ENCODE measurements at regions not wholly inside any gene's neighbourhood (a gene's known extent, or its start where the extent isn't known, plus 50 kb on each side); places are given as distances from the start of the nearest gene placed in this dataset.
A peak's percentile ranks its signal among the peaks of the same experiment; 100 is the strongest.
"Not testable (repeated sequence)": the region's sequence is repeated elsewhere in the genome, so short reads cannot be mapped to it uniquely, and the experiment has no call there.

- H3K9ac ChIP-seq (ENCODE audit: low read depth, low read length) = no peak overlapping the region
- no peaks in the 10 kb centered on the region for H3K27me3 ChIP-seq (ENCODE audit: control insufficient read depth, insufficient read depth, low read length)
- no peaks in the 10 kb centered on the region for H3K36me3 ChIP-seq (ENCODE audit: control insufficient read depth, insufficient read depth, low read length)
- peaks cover 5% of the 10 kb centered on the region for H3K4me1 ChIP-seq (ENCODE audit: control insufficient read depth, insufficient read depth, low read length)
- H3K4me3 ChIP-seq (ENCODE audit: low read depth, low read length) = no peak overlapping the region
- H3K9me3 ChIP-seq (ENCODE audit: control insufficient read depth, insufficient read depth, low read length) = no peaks in the 10 kb centered on the region
Measured at GRCh38 chr6:101116337-101116736, 235.2 kb upstream of the ASCC3 start.

- Histone ChIP-seq H3K9ac (ENCODE audit: low read depth, low read length) (no peak overlapping the region), H3K27me3 (ENCODE audit: control insufficient read depth, insufficient read depth, low read length) (no peaks in the 10 kb centered on the region), H3K36me3 (ENCODE audit: control insufficient read depth, insufficient read depth, low read length) (no peaks in the 10 kb centered on the region), H3K4me1 (ENCODE audit: control insufficient read depth, insufficient read depth, low read length) (peaks cover 5% of the 10 kb centered on the region), H3K9me3 (ENCODE audit: control insufficient read depth, insufficient read depth, low read length) (no peaks in the 10 kb centered on the region), H3K4me3 (ENCODE audit: low read depth, low read length) (peak overlapping the region; percentile 15)
Measured at GRCh38 chr6:101117393-101118135, 236.4 kb upstream of the ASCC3 start.

- Histone ChIP-seq H3K4me3 (ENCODE audit: low read depth, low read length) (no peak overlapping the region), H3K27me3 (ENCODE audit: control insufficient read depth, insufficient read depth, low read length) (no peaks in the 10 kb centered on the region), H3K9ac (ENCODE audit: low read depth, low read length) (no peak overlapping the region), H3K9me3 (ENCODE audit: control insufficient read depth, insufficient read depth, low read length) (no peaks in the 10 kb centered on the region), H3K4me1 (ENCODE audit: control insufficient read depth, insufficient read depth, low read length) (peaks cover 5% of the 10 kb centered on the region), H3K36me3 (ENCODE audit: control insufficient read depth, insufficient read depth, low read length) (no peaks in the 10 kb centered on the region)
Measured at GRCh38 chr6:101118136-101118396, 236.9 kb upstream of the ASCC3 start.

GRCh38 chr6:101120747-101121146, 239.6 kb upstream of the ASCC3 start:
- Histone ChIP-seq H3K4me1 (ENCODE audit: control insufficient read depth, insufficient read depth, low read length) (peaks cover 5% of the 10 kb centered on the region), H3K9me3 (ENCODE audit: control insufficient read depth, insufficient read depth, low read length) (no peaks in the 10 kb centered on the region), H3K4me3 (ENCODE audit: low read depth, low read length) (no peak overlapping the region), H3K36me3 (ENCODE audit: control insufficient read depth, insufficient read depth, low read length) (no peaks in the 10 kb centered on the region), H3K27me3 (ENCODE audit: control insufficient read depth, insufficient read depth, low read length) (no peaks in the 10 kb centered on the region), H3K9ac (ENCODE audit: low read depth, low read length) (no peak overlapping the region)

- Histone ChIP-seq H3K4me1 (ENCODE audit: control insufficient read depth, insufficient read depth, low read length) (no peaks in the 10 kb centered on the region), H3K36me3 (ENCODE audit: control insufficient read depth, insufficient read depth, low read length) (no peaks in the 10 kb centered on the region), H3K27me3 (ENCODE audit: control insufficient read depth, insufficient read depth, low read length) (no peaks in the 10 kb centered on the region), H3K9ac (ENCODE audit: low read depth, low read length) (no peak overlapping the region), H3K9me3 (ENCODE audit: control insufficient read depth, insufficient read depth, low read length) (no peaks in the 10 kb centered on the region), H3K4me3 (ENCODE audit: low read depth, low read length) (no peak overlapping the region)
Measured at GRCh38 chr6:101125380-101125971, 244.3 kb upstream of the ASCC3 start.

GRCh38 chr6:101126501-101126900, 245.4 kb upstream of the ASCC3 start:
- H3K9ac ChIP-seq (ENCODE audit: low read depth, low read length) = no peak overlapping the region
- H3K4me3 ChIP-seq (ENCODE audit: low read depth, low read length) = no peak overlapping the region
- H3K36me3 ChIP-seq (ENCODE audit: control insufficient read depth, insufficient read depth, low read length) = no peaks in the 10 kb centered on the region
- H3K9me3 ChIP-seq (ENCODE audit: control insufficient read depth, insufficient read depth, low read length) = no peaks in the 10 kb centered on the region
- no peaks in the 10 kb centered on the region for H3K27me3 ChIP-seq (ENCODE audit: control insufficient read depth, insufficient read depth, low read length)
- H3K4me1 ChIP-seq (ENCODE audit: control insufficient read depth, insufficient read depth, low read length) = no peaks in the 10 kb centered on the region

GRCh38 chr6:101129851-101130250, 248.7 kb upstream of the ASCC3 start:
- H3K4me1 ChIP-seq (ENCODE audit: control insufficient read depth, insufficient read depth, low read length) = no peaks in the 10 kb centered on the region
- H3K9me3 ChIP-seq (ENCODE audit: control insufficient read depth, insufficient read depth, low read length) = no peaks in the 10 kb centered on the region
- H3K27me3 ChIP-seq (ENCODE audit: control insufficient read depth, insufficient read depth, low read length) = no peaks in the 10 kb centered on the region
- no peak overlapping the region for H3K4me3 ChIP-seq (ENCODE audit: low read depth, low read length)
- H3K9ac ChIP-seq (ENCODE audit: low read depth, low read length) = no peak overlapping the region
- H3K36me3 ChIP-seq (ENCODE audit: control insufficient read depth, insufficient read depth, low read length) = no peaks in the 10 kb centered on the region

GRCh38 chr6:101146389-101146788, 247.1 kb upstream of the GRIK2 start:
- Histone ChIP-seq H3K27me3 (ENCODE audit: control insufficient read depth, insufficient read depth, low read length) (no peaks in the 10 kb centered on the region), H3K36me3 (ENCODE audit: control insufficient read depth, insufficient read depth, low read length) (no peaks in the 10 kb centered on the region), H3K4me3 (ENCODE audit: low read depth, low read length) (no peak overlapping the region), H3K9me3 (ENCODE audit: control insufficient read depth, insufficient read depth, low read length) (no peaks in the 10 kb centered on the region), H3K4me1 (ENCODE audit: control insufficient read depth, insufficient read depth, low read length) (peaks cover 11% of the 10 kb centered on the region), H3K9ac (ENCODE audit: low read depth, low read length) (no peak overlapping the region)

- H3K27me3 ChIP-seq (ENCODE audit: control insufficient read depth, insufficient read depth, low read length) = no peaks in the 10 kb centered on the region
- H3K4me3 ChIP-seq (ENCODE audit: low read depth, low read length) = no peak overlapping the region
- no peak overlapping the region for H3K9ac ChIP-seq (ENCODE audit: low read depth, low read length)
- no peaks in the 10 kb centered on the region for H3K36me3 ChIP-seq (ENCODE audit: control insufficient read depth, insufficient read depth, low read length)
- no peaks in the 10 kb centered on the region for H3K9me3 ChIP-seq (ENCODE audit: control insufficient read depth, insufficient read depth, low read length)
- peaks cover 11% of the 10 kb centered on the region for H3K4me1 ChIP-seq (ENCODE audit: control insufficient read depth, insufficient read depth, low read length)
Measured at GRCh38 chr6:101150226-101150625, 243.3 kb upstream of the GRIK2 start.

- not testable (repeated sequence) for H3K9me3 ChIP-seq (ENCODE audit: control insufficient read depth, insufficient read depth, low read length); H3K9ac ChIP-seq (ENCODE audit: low read depth, low read length); H3K4me3 ChIP-seq (ENCODE audit: low read depth, low read length); H3K36me3 ChIP-seq (ENCODE audit: control insufficient read depth, insufficient read depth, low read length); H3K4me1 ChIP-seq (ENCODE audit: control insufficient read depth, insufficient read depth, low read length); H3K27me3 ChIP-seq (ENCODE audit: control insufficient read depth, insufficient read depth, low read length)
Measured at GRCh38 chr6:101157638-101158037, 235.9 kb upstream of the GRIK2 start.

GRCh38 chr6:101163611-101164010, 229.9 kb upstream of the GRIK2 start:
- H3K27me3 ChIP-seq (ENCODE audit: control insufficient read depth, insufficient read depth, low read length) = no peaks in the 10 kb centered on the region
- no peaks in the 10 kb centered on the region for H3K36me3 ChIP-seq (ENCODE audit: control insufficient read depth, insufficient read depth, low read length)
- H3K9ac ChIP-seq (ENCODE audit: low read depth, low read length) = no peak overlapping the region
- no peaks in the 10 kb centered on the region for H3K4me1 ChIP-seq (ENCODE audit: control insufficient read depth, insufficient read depth, low read length)
- H3K9me3 ChIP-seq (ENCODE audit: control insufficient read depth, insufficient read depth, low read length) = no peaks in the 10 kb centered on the region
- no peak overlapping the region for H3K4me3 ChIP-seq (ENCODE audit: low read depth, low read length)

GRCh38 chr6:101167638-101168037, 225.9 kb upstream of the GRIK2 start:
- Histone ChIP-seq H3K36me3 (ENCODE audit: control insufficient read depth, insufficient read depth, low read length) (no peaks in the 10 kb centered on the region), H3K27me3 (ENCODE audit: control insufficient read depth, insufficient read depth, low read length) (no peaks in the 10 kb centered on the region), H3K4me1 (ENCODE audit: control insufficient read depth, insufficient read depth, low read length) (no peaks in the 10 kb centered on the region), H3K9ac (ENCODE audit: low read depth, low read length) (no peak overlapping the region), H3K4me3 (ENCODE audit: low read depth, low read length) (no peak overlapping the region), H3K9me3 (ENCODE audit: control insufficient read depth, insufficient read depth, low read length) (no peaks in the 10 kb centered on the region)
